T-helper 1 cell treated with Interleukin-12 subunit alpha and Interleukin-12 subunit beta and Interleukin-4 antibody, amounts not matched to agents 30 ng/mL and 1 ng/mL, for 36 hours (primary cell): ENCODE measurements at regions not wholly inside any gene's neighbourhood (a gene's known extent, or its start where the extent isn't known, plus 50 kb on each side); places are given as distances from the start of the nearest gene placed in this dataset.

ENCODE experiments used
- intact Hi-C: fragments of 100-400 bp; cut with micrococcal nuclease; formaldehyde crosslinking; loops from one replicate; pipeline ENCODE4 v1.15.1; 2024

- intact Hi-C loops: no loop called here
Measured at GRCh38 chr2:71794611-71795010, 341.2 kb downstream of the DYSF start.

DNA sequence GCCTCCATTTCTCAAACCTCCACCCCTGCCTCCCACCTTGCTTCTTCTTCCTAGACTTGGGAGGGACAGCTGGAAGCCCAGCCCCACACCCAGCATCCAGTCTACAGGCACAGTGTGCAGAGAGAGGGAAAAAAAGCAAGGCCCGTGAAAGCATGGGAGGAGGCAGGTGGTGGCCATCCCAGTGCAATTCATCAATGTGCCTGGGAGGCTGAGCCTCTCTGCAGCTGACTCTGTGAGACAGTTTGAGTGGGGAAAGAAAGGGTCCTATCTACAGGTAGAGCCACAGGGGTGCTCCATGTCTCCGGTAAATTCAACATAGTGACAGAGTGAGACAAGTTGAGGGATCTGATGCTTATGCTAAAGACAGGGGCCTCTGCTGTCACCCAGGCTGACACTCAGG, 340.6 kb downstream of the DYSF start:
- intact Hi-C loops: no loop called here

DNA sequence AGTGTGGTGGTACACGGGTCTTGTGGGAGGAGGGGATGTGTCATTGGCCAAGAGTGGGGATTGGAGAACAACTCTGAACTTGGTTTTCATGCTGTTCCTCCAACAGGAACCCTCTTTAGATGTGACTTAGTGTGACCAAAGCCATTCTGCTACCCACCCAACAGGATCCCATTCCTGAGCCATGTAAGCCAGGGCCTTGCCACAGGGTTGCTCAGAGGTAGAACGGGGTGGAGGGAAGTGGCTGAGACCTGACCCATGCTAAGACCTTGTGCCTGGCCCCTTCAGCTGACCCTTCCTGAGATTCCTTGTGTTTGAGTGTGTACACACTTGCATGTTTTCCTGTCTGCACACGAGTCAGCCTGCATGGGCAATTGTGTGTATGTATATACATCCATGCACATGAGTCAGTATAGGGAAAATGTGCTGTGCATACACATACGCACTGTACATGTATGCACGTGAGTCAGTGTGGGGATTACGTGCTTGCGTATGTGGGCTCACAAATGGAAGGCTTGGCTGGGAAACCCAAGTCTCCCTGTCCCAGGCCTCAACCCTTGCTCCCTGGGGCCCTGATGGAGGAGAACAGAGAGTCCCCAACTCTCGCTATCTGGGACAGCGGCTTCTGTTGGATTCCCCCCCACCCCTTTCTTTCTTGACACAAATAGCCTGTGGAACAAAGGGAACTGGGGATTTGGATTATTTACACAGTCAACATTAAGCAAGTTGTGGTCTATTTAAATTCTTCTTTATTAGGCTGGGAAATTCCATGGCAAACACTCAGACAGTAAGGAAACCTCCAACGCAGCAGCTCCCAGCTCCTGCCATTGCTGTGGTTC, 339.8 kb downstream of the DYSF start:
- intact Hi-C loops: no loop called here

DNA sequence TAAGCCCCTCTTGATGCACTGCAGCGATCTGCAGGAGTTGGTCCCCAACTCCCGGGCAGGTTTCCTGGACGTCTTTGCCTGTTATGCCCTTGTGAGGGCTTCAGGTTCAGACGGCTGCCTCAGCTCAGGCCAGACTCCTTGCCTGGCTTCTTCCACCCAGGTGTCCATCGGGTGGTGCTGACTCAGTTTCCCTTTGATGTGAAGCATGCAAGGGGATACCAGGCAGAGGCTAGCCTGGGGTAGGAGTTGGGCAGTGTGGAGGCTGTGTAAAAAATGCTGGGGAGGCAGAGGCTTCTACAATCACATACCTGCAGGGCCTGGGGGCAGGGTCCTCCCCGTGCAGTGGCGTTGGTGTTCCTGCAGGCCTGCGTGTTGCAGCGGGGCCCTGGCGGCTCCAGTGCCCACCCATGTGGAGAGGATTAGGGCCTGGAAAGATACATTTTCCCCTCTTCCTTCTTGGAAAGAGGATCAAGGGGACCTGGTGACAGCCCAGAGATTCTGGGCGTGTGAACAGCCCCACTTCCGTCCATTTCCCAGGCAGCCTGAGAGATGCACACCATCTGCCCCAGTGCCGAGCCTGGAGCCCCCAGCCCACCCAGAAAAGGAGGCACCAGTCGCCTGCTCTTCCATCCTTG, 338.3 kb downstream of the DYSF start:
- intact Hi-C loops: no loop called here

- intact Hi-C loops: no loop called here
Measured at GRCh38 chr2:71791061-71791450, 337.7 kb downstream of the DYSF start.

GRCh38 chr2:71790226-71791060, 337.1 kb downstream of the DYSF start:
- intact Hi-C loops: no loop called here

- intact Hi-C loops: no loop called here
Measured at GRCh38 chr2:71789556-71790204, 336.3 kb downstream of the DYSF start.

DNA sequence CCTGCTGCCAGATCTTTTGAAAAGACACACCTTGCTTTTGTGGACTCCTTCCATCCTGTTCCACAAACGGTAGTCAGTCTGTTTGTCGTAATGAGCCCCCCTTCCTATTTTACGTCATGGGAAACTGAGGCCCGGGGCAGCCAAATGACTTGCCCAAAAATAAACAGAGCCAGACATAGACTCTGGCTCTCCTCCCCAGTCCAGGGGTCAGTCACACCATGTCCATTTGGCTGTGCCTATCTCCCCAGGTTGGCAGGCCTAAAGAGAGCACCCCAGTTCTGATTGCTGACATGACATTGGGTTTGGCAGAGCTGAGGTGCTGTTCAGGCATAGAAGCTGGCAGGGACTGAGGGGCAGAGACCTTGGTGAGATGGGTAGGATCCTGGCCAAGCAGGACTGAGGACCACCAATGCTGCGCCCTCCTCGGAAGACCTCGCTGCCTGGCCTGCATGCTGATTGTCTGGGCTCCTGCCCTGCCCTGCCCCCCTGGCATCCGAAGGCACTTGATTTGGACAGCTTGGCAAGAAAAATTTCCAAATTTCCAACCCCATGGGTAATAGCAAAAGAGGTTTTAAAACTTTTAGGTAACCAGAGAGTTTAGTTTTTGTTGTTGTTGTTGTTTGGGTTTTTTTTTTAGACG, 335.4 kb downstream of the DYSF start:
- intact Hi-C loops: no loop called here

DNA sequence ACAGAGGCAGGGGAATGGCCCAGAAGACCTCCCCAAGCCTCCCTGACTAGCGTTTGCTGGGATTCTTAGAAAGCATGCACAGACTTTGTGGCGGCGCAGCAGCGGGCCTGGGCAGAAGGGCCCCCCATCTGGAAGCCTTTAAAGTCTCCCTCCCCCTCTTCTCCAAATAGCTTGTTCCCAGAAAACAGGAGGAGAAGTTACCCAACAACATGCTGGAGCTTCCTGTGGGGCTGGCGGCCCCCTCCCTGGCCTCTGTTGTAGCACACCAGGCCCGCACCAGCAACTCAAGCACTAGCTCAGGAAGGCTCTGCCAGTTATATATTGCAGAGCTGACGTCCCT, 334.8 kb downstream of the DYSF start:
- intact Hi-C loops: no loop called here

GRCh38 chr2:71787476-71788185, 334.3 kb downstream of the DYSF start:
- intact Hi-C loops: no loop called here

DNA sequence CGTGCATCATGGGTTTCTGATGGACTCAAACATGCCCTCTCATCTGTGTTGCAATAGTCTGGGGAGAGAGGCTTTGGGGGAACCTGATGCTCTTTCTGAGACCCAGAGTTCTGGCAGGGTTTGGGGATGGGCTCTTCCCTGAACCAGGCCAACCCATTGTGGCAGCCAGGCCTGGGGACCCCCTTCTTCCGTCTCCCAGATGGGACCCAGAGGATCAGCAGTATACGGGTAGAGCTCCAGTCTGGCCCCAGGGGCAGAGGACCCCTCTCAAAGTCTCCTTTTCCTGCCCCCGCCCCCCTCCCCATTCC, 333.7 kb downstream of the DYSF start:
- intact Hi-C loops: no loop called here

- intact Hi-C loops: no loop called here
Measured at GRCh38 chr2:71786291-71787107, 333.1 kb downstream of the DYSF start.

DNA sequence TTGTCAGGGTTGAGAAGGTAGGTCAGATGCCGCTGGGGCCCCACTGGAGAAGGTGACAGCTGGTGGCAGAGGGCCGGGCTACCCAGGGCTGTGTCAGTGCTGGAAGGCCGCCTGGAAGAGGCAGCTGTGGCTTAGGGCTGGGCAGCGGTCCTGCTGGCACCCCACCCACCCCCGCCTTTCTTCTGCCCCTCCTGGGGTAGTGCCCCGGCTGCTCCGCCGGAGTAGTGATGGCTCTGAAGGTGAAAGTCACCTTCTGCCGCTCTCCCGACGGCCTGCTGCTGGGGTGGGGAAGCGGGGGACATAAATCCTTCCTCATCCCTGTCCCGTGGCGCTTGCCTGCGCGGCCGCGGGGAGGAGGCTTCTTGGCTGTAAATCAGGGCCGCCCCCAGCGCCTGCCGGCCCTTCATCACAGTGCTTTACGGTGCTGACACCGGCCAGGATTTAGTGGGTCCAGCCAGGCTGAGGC, 332.2 kb downstream of the DYSF start:
- intact Hi-C loops: no loop called here

GRCh38 chr2:71784734-71785511, 331.6 kb downstream of the DYSF start:
- intact Hi-C loops: no loop called here

DNA sequence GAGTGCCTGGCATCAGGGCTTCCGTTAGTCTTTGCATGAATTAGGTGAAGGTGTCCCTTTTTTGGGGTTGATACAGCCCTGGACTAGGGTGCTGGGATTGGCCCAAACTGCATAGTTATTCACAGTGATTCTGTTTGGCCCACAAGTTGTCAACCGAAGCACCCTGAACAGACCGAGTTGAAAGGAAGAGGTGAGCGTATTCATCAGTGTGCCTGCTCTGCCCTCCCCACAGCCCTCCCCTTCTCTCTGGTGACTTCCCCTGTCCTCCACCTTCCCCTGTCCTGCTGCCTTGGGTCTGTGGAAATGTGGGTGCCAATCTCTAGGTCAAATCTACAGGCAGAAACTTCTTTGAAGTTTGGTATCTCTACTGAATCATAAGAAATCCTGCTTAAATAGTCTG, 330.5 kb downstream of the DYSF start:
- intact Hi-C loops: no loop called here

DNA sequence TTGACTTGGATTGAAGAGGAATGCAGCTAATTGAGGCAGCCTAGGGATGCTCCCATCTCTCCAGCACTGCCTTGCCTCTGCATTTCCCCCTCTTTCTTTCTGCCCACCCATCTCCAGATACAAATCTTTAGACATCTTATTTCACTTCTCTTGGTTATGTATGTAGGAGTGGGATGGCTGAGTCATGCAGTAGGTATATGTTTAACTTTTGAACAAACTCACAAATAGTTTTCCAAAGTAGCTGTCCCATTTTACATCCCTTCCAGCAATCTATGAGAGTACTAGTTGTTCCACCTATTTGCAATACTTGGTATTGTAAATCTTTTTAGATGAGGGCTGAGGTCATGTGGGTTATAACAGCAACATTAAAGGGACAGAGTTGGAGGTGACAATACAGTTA, 329.9 kb downstream of the DYSF start:
- intact Hi-C loops: no loop called here

- intact Hi-C loops: no loop called here
Measured at GRCh38 chr2:71782323-71782722, 329.0 kb downstream of the DYSF start.

GRCh38 chr2:71781695-71782228, 328.4 kb downstream of the DYSF start:
- intact Hi-C loops: no loop called here

- intact Hi-C loops: no loop called here
Measured at GRCh38 chr2:71780162-71780561, 326.8 kb downstream of the DYSF start.
